ENCODE measurements at regions not wholly inside any gene's neighbourhood (a gene's known extent, or its start where the extent isn't known, plus 50 kb on each side); places are given as distances from the start of the nearest gene placed in this dataset.
A peak's percentile ranks its signal among the peaks of the same experiment; 100 is the strongest.

GRCh38 chr3:72194458-72194857 lies 409.5 kb upstream of the PROK2 start:
- H3K4me2 ChIP-seq (ENCODE audit: insufficient read depth, low read length, poor library complexity, severe bottlenecking) = no peak overlapping the region
- peak overlapping the region; percentile 1 for H2AFZ ChIP-seq (ENCODE audit: low read length)
- H3K4me3 ChIP-seq (ENCODE audit: low read length in 2 of 2) = no peak overlapping the region
- H3K79me1 ChIP-seq (ENCODE audit: low read depth, low read length) = no peaks in the 10 kb centered on the region
- H3K4me1 ChIP-seq (ENCODE audit: control insufficient read depth in 2 of 2, insufficient read depth in 1 of 2, low read depth in 1 of 2, low read length in 2 of 2) = no peaks in the 10 kb centered on the region
- H3K36me3 ChIP-seq (replicated peaks in 1 of 2; ENCODE audit: control insufficient read depth in 2 of 2, insufficient read depth in 2 of 2, low read length in 2 of 2) = no peaks in the 10 kb centered on the region
- no peak overlapping the region for H3K9ac ChIP-seq (ENCODE audit: low read depth, low read length, poor library complexity)
- no peak for DNase-seq (ENCODE audit: low spot score)
- H3K9me3 ChIP-seq (replicated peaks in 1 of 2; ENCODE audit: control insufficient read depth in 2 of 2, insufficient read depth in 1 of 2, low read depth in 1 of 2, low read length in 2 of 2) = peaks cover 0 to 2% of the 10 kb centered on the region in 2 donors
- no peak overlapping the region for H2BK5ac ChIP-seq (ENCODE audit: low read length)
- H2BK120ac ChIP-seq (ENCODE audit: low read depth, low read length) = no peak overlapping the region
- no peak overlapping the region for H2BK15ac ChIP-seq (ENCODE audit: low read length)
- no peak overlapping the region for H3K14ac ChIP-seq (ENCODE audit: low read length)
- H3K18ac ChIP-seq (ENCODE audit: low read length) = no peak overlapping the region
- H3K23ac ChIP-seq (ENCODE audit: low read depth, low read length, poor library complexity) = no peak overlapping the region
- peaks cover 0 to 4% (median 0%) of the 10 kb centered on the region in 3 experiments for H3K27me3 ChIP-seq (ENCODE audit: control insufficient read depth in 3 of 3, insufficient read depth in 3 of 3, low read depth in 1 of 3, low read length in 3 of 3)
- H3K27ac ChIP-seq (replicated peaks; ENCODE audit: low read length) = no peak overlapping the region
- H4K91ac ChIP-seq (ENCODE audit: low read depth, low read length, poor library complexity) = no peak overlapping the region
- no peak overlapping the region for H2BK12ac ChIP-seq (ENCODE audit: low read length)
- WGBS, 2 donors (ENCODE audit: extremely low coverage in 2 of 2, insufficient read length in 2 of 2, insufficient replicate concordance in 1 of 2) = no CpG with 5 or more reads among the region's 6 CpGs
- no peak overlapping the region for H4K8ac ChIP-seq (ENCODE audit: low read depth, low read length)
- no peak overlapping the region for H2AK5ac ChIP-seq (ENCODE audit: low read depth, low read length)
- no peak overlapping the region for H3K4ac ChIP-seq (ENCODE audit: low read length)

DNA sequence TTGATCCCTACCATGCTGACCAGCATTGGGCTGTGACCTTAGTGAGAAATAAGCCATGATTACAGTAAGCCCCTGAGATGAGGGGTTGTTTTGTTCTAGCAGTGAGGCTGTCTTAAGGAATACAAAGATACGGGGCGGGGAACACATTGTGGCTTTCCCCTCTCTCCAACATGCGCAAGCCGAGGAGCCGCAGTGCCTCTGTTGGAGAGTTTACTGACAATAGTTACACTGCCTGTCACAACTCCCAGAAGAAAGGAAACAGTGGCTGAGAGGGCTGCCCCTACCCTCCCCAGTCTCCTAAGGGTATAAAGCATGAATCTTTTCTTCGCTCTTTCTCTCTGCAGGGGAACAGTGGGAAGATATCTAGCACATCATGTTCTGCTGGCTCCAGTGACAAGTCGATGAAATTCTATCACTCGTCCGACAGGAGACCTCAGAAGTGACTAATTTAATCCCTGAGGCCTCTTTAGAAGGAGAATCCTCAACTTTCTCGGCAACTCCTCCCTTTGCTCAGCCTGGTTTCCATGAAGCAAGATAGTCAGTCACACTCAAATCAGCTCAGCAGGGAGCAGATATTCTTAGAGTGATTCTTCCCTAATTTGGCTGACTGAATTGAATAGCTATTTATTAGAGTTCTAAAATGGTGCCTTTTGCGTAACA lies 409.0 kb upstream of the PROK2 start:
- Histone ChIP-seq H3K36me3 (replicated peaks in 1 of 2; ENCODE audit: control insufficient read depth in 2 of 2, insufficient read depth in 2 of 2, low read length in 2 of 2) (no peaks in the 10 kb centered on the region), H3K4ac (ENCODE audit: low read length) (no peak overlapping the region), H3K18ac (ENCODE audit: low read length) (no peak overlapping the region), H3K4me2 (ENCODE audit: insufficient read depth, low read length, poor library complexity, severe bottlenecking) (no peak overlapping the region), H2AFZ (ENCODE audit: low read length) (peak overlapping the region; percentile 1), H3K79me1 (ENCODE audit: low read depth, low read length) (no peaks in the 10 kb centered on the region), H2BK15ac (ENCODE audit: low read length) (no peak overlapping the region), H2BK12ac (ENCODE audit: low read length) (no peak overlapping the region), H3K23ac (ENCODE audit: low read depth, low read length, poor library complexity) (no peak overlapping the region), H4K91ac (ENCODE audit: low read depth, low read length, poor library complexity) (no peak overlapping the region), H2AK5ac (ENCODE audit: low read depth, low read length) (no peak overlapping the region), H3K14ac (ENCODE audit: low read length) (no peak overlapping the region), H2BK120ac (ENCODE audit: low read depth, low read length) (no peak overlapping the region), H3K27ac (replicated peaks; ENCODE audit: low read length) (no peak overlapping the region), H3K4me1 (ENCODE audit: control insufficient read depth in 2 of 2, insufficient read depth in 1 of 2, low read depth in 1 of 2, low read length in 2 of 2) (no peaks in the 10 kb centered on the region), H3K9ac (ENCODE audit: low read depth, low read length, poor library complexity) (no peak overlapping the region), H3K4me3 (ENCODE audit: low read length in 2 of 2) (no peak overlapping the region), H3K9me3 (replicated peaks in 1 of 2; ENCODE audit: control insufficient read depth in 2 of 2, insufficient read depth in 1 of 2, low read depth in 1 of 2, low read length in 2 of 2) (peaks cover 0 to 2% of the 10 kb centered on the region in 2 donors), H3K27me3 (ENCODE audit: control insufficient read depth in 3 of 3, insufficient read depth in 3 of 3, low read depth in 1 of 3, low read length in 3 of 3) (peaks cover 0 to 4% (median 0%) of the 10 kb centered on the region in 3 experiments), H4K8ac (ENCODE audit: low read depth, low read length) (no peak overlapping the region), H2BK5ac (ENCODE audit: low read length) (no peak overlapping the region)
- WGBS, 2 donors (ENCODE audit: extremely low coverage in 2 of 2, insufficient read length in 2 of 2, insufficient replicate concordance in 1 of 2) = no CpG with 5 or more reads among the region's 11 CpGs
- no peak for DNase-seq (ENCODE audit: low spot score)

- no peak for DNase-seq (ENCODE audit: low spot score)
- Histone ChIP-seq H3K27ac (replicated peaks; ENCODE audit: low read length) (no peak overlapping the region), H3K9ac (ENCODE audit: low read depth, low read length, poor library complexity) (no peak overlapping the region), H2BK15ac (ENCODE audit: low read length) (no peak overlapping the region), H3K4me1 (ENCODE audit: control insufficient read depth in 2 of 2, insufficient read depth in 1 of 2, low read depth in 1 of 2, low read length in 2 of 2) (no peaks in the 10 kb centered on the region), H4K91ac (ENCODE audit: low read depth, low read length, poor library complexity) (no peak overlapping the region), H2AFZ (ENCODE audit: low read length) (no peak overlapping the region), H3K36me3 (replicated peaks in 1 of 2; ENCODE audit: control insufficient read depth in 2 of 2, insufficient read depth in 2 of 2, low read length in 2 of 2) (no peaks in the 10 kb centered on the region), H3K9me3 (replicated peaks in 1 of 2; ENCODE audit: control insufficient read depth in 2 of 2, insufficient read depth in 1 of 2, low read depth in 1 of 2, low read length in 2 of 2) (peaks cover 0 to 2% of the 10 kb centered on the region in 2 donors), H3K14ac (ENCODE audit: low read length) (no peak overlapping the region), H3K4me3 (ENCODE audit: low read length in 2 of 2) (no peak overlapping the region), H3K18ac (ENCODE audit: low read length) (no peak overlapping the region), H2BK12ac (ENCODE audit: low read length) (no peak overlapping the region), H2BK120ac (ENCODE audit: low read depth, low read length) (no peak overlapping the region), H2BK5ac (ENCODE audit: low read length) (no peak overlapping the region), H2AK5ac (ENCODE audit: low read depth, low read length) (no peak overlapping the region), H3K4me2 (ENCODE audit: insufficient read depth, low read length, poor library complexity, severe bottlenecking) (no peak overlapping the region), H3K79me1 (ENCODE audit: low read depth, low read length) (no peaks in the 10 kb centered on the region), H4K8ac (ENCODE audit: low read depth, low read length) (no peak overlapping the region), H3K4ac (ENCODE audit: low read length) (no peak overlapping the region), H3K27me3 (ENCODE audit: control insufficient read depth in 3 of 3, insufficient read depth in 3 of 3, low read depth in 1 of 3, low read length in 3 of 3) (peaks cover 0 to 4% (median 0%) of the 10 kb centered on the region in 3 experiments), H3K23ac (ENCODE audit: low read depth, low read length, poor library complexity) (no peak overlapping the region)
- WGBS, 2 donors (ENCODE audit: extremely low coverage in 2 of 2, insufficient read length in 2 of 2, insufficient replicate concordance in 1 of 2) = no CpG with 5 or more reads among the region's 3 CpGs
These were observed 407.6 kb upstream of the PROK2 start for GRCh38 chr3:72192572-72192971.

DNA sequence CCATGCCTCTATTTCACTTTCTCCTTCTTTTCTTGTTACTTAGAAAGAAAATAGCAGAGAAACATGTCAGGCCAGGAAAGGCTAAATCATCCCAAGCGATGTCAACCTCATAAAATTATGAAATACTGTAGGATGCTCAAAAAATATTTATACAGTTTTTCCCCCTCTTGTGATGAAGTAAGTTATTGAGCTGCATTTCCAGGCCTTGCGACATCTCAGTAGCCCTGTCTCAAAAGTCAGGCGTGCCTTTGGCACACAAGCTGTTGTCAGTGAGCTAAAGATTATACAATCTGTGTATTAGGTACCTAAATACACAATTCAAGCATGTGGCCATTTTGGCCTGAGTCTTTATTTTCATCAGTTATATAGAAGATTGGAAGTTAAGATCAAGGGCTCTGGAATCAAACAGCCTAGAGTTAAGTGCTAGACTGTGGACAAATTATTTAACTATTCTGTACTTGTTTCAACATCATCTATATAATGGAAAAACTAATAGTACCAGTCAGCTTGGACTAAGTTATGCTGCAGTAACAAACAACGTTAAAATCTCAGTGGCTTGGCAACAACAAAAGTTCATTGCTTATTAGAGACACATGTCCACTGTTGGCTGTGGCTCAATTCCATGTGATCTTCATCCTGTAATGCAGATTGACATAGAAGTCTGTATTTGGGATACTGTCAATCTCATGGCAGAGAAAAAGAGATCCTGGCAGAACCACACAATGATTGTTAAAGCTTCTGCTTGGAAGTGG lies 406.4 kb upstream of the PROK2 start:
- Histone ChIP-seq H3K18ac (ENCODE audit: low read length) (no peak overlapping the region), H3K14ac (ENCODE audit: low read length) (no peak overlapping the region), H3K9me3 (replicated peaks in 1 of 2; ENCODE audit: control insufficient read depth in 2 of 2, insufficient read depth in 1 of 2, low read depth in 1 of 2, low read length in 2 of 2) (peaks cover 0 to 2% of the 10 kb centered on the region in 2 donors), H3K23ac (ENCODE audit: low read depth, low read length, poor library complexity) (no peak overlapping the region), H4K8ac (ENCODE audit: low read depth, low read length) (no peak overlapping the region), H4K91ac (ENCODE audit: low read depth, low read length, poor library complexity) (no peak overlapping the region), H3K79me1 (ENCODE audit: low read depth, low read length) (no peaks in the 10 kb centered on the region), H3K27me3 (ENCODE audit: control insufficient read depth in 3 of 3, insufficient read depth in 3 of 3, low read depth in 1 of 3, low read length in 3 of 3) (peaks cover 0 to 4% (median 0%) of the 10 kb centered on the region in 3 experiments), H3K4me2 (ENCODE audit: insufficient read depth, low read length, poor library complexity, severe bottlenecking) (no peak overlapping the region), H2BK12ac (ENCODE audit: low read length) (no peak overlapping the region), H2BK120ac (ENCODE audit: low read depth, low read length) (no peak overlapping the region), H3K9ac (ENCODE audit: low read depth, low read length, poor library complexity) (no peak overlapping the region), H3K4me1 (ENCODE audit: control insufficient read depth in 2 of 2, insufficient read depth in 1 of 2, low read depth in 1 of 2, low read length in 2 of 2) (no peaks in the 10 kb centered on the region), H3K4me3 (ENCODE audit: low read length in 2 of 2) (no peak overlapping the region), H3K27ac (replicated peaks; ENCODE audit: low read length) (no peak overlapping the region), H2BK5ac (ENCODE audit: low read length) (no peak overlapping the region), H3K36me3 (replicated peaks in 1 of 2; ENCODE audit: control insufficient read depth in 2 of 2, insufficient read depth in 2 of 2, low read length in 2 of 2) (no peaks in the 10 kb centered on the region), H2BK15ac (ENCODE audit: low read length) (no peak overlapping the region), H2AFZ (ENCODE audit: low read length) (no peak overlapping the region), H2AK5ac (ENCODE audit: low read depth, low read length) (no peak overlapping the region), H3K4ac (ENCODE audit: low read length) (no peak overlapping the region)
- WGBS, 2 donors (ENCODE audit: extremely low coverage in 2 of 2, insufficient read length in 2 of 2, insufficient replicate concordance in 1 of 2) = no CpG with 5 or more reads among the region's 4 CpGs
- DNase-seq (ENCODE audit: low spot score) = no peak

Data from neuronal stem cell (in vitro differentiated cells).